B cell (primary cell): ENCODE measurements at regions not wholly inside any gene's neighbourhood (a gene's known extent, or its start where the extent isn't known, plus 50 kb on each side); places are given as distances from the start of the nearest gene placed in this dataset.

Experiments
- CTCF ChIP-seq: fragments of 200-600 bp; IDR thresholded peaks from one replicate; pipeline ENCODE4 v1.8.0; 2022; ENCODE audit warnings: antibody characterized with exemption, mild to moderate bottlenecking
- EZH2 ChIP-seq: IDR thresholded peaks from 2 replicates; pipeline ENCODE4 v1.6.1; 2012; ENCODE audit warnings: borderline replicate concordance, low read depth, mild to moderate bottlenecking, moderate library complexity, low read length; ENCODE audit not compliant: insufficient read depth, poor library complexity, severe bottlenecking

- TF ChIP-seq CTCF (no peak), EZH2 (no peak)
These were observed 189.5 kb downstream of the KITLG start for GRCh38 chr12:88390811-88391210.
